ENCODE measurements at regions not wholly inside any gene's neighbourhood (a gene's known extent, or its start where the extent isn't known, plus 50 kb on each side); places are given as distances from the start of the nearest gene placed in this dataset.

GRCh38 chr1:216916890-216917438, 193.7 kb upstream of the ESRRG start:
- no peak for DNase-seq (ENCODE audit: low read depth)
- no peak for TF ChIP-seq CTCF (IDR thresholded peaks at IDR 0.05; ENCODE audit: low read length, missing control alignments)
- H3K4me3 ChIP-seq (replicated peaks; ENCODE audit: low read depth, low read length): no peak overlapping the region

- no peak overlapping the region for H3K4me3 ChIP-seq (replicated peaks; ENCODE audit: low read depth, low read length)
- DNase-seq (ENCODE audit: low read depth): peak; percentile 41
- no peak for TF ChIP-seq CTCF (IDR thresholded peaks at IDR 0.05; ENCODE audit: low read length, missing control alignments)
Observed at GRCh38 chr1:216914974-216915373, 191.7 kb upstream of the ESRRG start.

- TF ChIP-seq CTCF (IDR thresholded peaks at IDR 0.05; ENCODE audit: low read length, missing control alignments): no peak
- DNase-seq (ENCODE audit: low read depth): peak; percentile 12
Observed at GRCh38 chr1:216913976-216914375, 190.7 kb upstream of the ESRRG start.

GRCh38 chr1:216910081-216910840, 187.0 kb upstream of the ESRRG start:
- no peak for TF ChIP-seq CTCF (IDR thresholded peaks at IDR 0.05; ENCODE audit: low read length, missing control alignments)
- no peak overlapping the region for H3K4me3 ChIP-seq (replicated peaks; ENCODE audit: low read depth, low read length)
- DNase-seq (ENCODE audit: low read depth): peak; percentile 36

More at GRCh38 chr1:216913976-216914375, 190.7 kb upstream of the ESRRG start:
- H3K4me3 ChIP-seq (replicated peaks; ENCODE audit: low read depth, low read length): no peak overlapping the region

- no peak overlapping the region for H3K4me3 ChIP-seq (replicated peaks; ENCODE audit: low read depth, low read length)
- DNase-seq (ENCODE audit: low read depth): no peak
- no peak for TF ChIP-seq CTCF (IDR thresholded peaks at IDR 0.05; ENCODE audit: low read length, missing control alignments)
Observed at GRCh38 chr1:216908126-216908525, 184.9 kb upstream of the ESRRG start.

GRCh38 chr1:216907100-216907499, 183.9 kb upstream of the ESRRG start:
- no peak for DNase-seq (ENCODE audit: low read depth)
- TF ChIP-seq CTCF (IDR thresholded peaks at IDR 0.05; ENCODE audit: low read length, missing control alignments): no peak
- no peak overlapping the region for H3K4me3 ChIP-seq (replicated peaks; ENCODE audit: low read depth, low read length)

- no peak for DNase-seq (ENCODE audit: low read depth)
Observed at GRCh38 chr1:216905781-216906180, 182.6 kb upstream of the ESRRG start.

More at GRCh38 chr1:216905781-216906180, 182.6 kb upstream of the ESRRG start:
- no peak overlapping the region for H3K4me3 ChIP-seq (replicated peaks; ENCODE audit: low read depth, low read length)
- TF ChIP-seq CTCF (IDR thresholded peaks at IDR 0.05; ENCODE audit: low read length, missing control alignments): no peak

Measured in fibroblast of pulmonary artery (primary cell).